ENCODE measurements at regions not wholly inside any gene's neighbourhood (a gene's known extent, or its start where the extent isn't known, plus 50 kb on each side); places are given as distances from the start of the nearest gene placed in this dataset.

DNA sequence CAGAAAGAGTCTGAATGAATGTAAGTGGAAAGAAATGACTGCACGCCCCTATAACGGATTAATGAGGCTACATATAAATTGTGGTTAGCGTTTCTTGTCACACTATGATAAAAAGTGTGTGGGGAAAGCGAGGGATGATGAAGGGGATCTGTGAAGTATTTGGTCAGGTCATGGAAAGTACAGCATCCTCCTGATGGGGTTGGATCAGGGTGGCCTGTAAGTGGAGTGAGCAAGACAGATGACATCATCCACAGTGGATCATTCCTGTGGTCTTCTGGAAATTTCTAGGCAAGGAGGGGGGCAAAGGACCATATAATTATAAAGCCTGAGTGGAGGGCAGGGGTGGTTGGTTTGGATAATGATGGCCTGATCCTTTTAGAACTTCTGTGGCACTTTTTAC lies 606.0 kb downstream of the INHBA start:
- TF ChIP-seq POLR2A (IDR thresholded peaks at IDR 0.05; ENCODE audit: low read depth, low read length) (no peak), POLR2AphosphoS5 (IDR thresholded peaks at IDR 0.05; ENCODE audit: low read depth, low read length) (no peak), TAF1 (IDR thresholded peaks at IDR 0.05; ENCODE audit: borderline replicate concordance, low read depth, low read length) (no peak)
